ENCODE measurements at regions not wholly inside any gene's neighbourhood (a gene's known extent, or its start where the extent isn't known, plus 50 kb on each side); places are given as distances from the start of the nearest gene placed in this dataset.

DNA sequence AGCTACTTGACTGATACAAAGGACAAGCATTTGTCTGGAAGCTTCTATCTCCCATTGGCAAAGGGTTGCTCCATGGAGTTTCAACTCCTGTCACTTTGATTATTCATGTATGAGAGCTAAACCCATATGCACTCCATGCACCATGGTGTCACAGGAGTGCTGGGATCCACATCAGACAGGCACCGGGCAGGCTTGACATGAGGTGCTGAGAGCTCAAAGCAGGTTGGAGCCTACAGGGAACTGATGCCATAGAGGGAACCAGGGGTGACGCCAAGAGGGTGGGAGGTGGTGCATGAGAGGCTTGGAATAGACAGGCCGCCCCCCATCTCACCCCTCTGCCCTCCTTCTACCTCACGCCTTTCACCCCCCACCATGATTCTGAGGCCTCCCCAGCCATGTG lies 199.8 kb upstream of the CCDC68 start:
- no peak for TF ChIP-seq POLR2A (IDR thresholded peaks at IDR 0.05)
- TF ChIP-seq, protein P1, sequence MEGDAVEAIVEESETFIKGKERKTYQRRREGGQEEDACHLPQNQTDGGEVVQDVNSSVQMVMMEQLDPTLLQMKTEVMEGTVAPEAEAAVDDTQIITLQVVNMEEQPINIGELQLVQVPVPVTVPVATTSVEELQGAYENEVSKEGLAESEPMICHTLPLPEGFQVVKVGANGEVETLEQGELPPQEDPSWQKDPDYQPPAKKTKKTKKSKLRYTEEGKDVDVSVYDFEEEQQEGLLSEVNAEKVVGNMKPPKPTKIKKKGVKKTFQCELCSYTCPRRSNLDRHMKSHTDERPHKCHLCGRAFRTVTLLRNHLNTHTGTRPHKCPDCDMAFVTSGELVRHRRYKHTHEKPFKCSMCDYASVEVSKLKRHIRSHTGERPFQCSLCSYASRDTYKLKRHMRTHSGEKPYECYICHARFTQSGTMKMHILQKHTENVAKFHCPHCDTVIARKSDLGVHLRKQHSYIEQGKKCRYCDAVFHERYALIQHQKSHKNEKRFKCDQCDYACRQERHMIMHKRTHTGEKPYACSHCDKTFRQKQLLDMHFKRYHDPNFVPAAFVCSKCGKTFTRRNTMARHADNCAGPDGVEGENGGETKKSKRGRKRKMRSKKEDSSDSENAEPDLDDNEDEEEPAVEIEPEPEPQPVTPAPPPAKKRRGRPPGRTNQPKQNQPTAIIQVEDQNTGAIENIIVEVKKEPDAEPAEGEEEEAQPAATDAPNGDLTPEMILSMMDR (IDR thresholded peaks at IDR 0.05): no peak

Measured in body of pancreas (tissue), 4 donors.